GM10248 (cell line): ENCODE measurements at regions not wholly inside any gene's neighbourhood (a gene's known extent, or its start where the extent isn't known, plus 50 kb on each side); places are given as distances from the start of the nearest gene placed in this dataset.
"Not testable (repeated sequence)": the region's sequence is repeated elsewhere in the genome, so short reads cannot be mapped to it uniquely, and the experiment has no call there.

Experiments
- CTCF ChIA-PET: fragments of 300-600 bp; sonication (Branson Sonifier 250); formaldehyde crosslinking; extraction: SDS; loops from one replicate; lab custom pipeline; 2021; ENCODE audit warnings: antibody characterized with exemption; lab: Yijun Ruan, JAX
- POLR2A ChIA-PET: fragments of 350-650 bp; sonication (Branson Sonifier 250); formaldehyde crosslinking; extraction: SDS; loops from one replicate; lab custom pipeline; 2020; ENCODE audit warnings: antibody characterized with exemption; lab: Yijun Ruan, JAX
- DNase-seq: peaks from one replicate; pipeline ENCODE4 v3.0.0; 2012; ENCODE audit errors: extremely low spot score
- CTCF ChIP-seq: IDR thresholded peaks from 2 replicates; pipeline ENCODE4 v1.5.1; 2012; ENCODE audit warnings: mild to moderate bottlenecking, low read depth; ENCODE audit errors: extremely low read depth, missing control alignments, control extremely low read depth

GRCh38 chr18:30432349-30432748, 610.2 kb downstream of the DSC3 start:
- no peak for DNase-seq
- TF ChIP-seq CTCF, result no peak
- CTCF ChIA-PET, result no interaction called here
- POLR2A ChIA-PET, result no interaction called here

- CTCF ChIA-PET, POLR2A ChIA-PET, DNase-seq: not testable (repeated sequence)
Observed at GRCh38 chr18:30419399-30419798, 623.1 kb downstream of the DSC3 start.

GRCh38 chr18:30415903-30416302, 626.6 kb downstream of the DSC3 start:
- no peak for DNase-seq
- POLR2A ChIA-PET, result no interaction called here
- TF ChIP-seq CTCF, result no peak
- CTCF ChIA-PET, result no interaction called here

- no peak for DNase-seq
- ChIA-PET CTCF (no interaction called here), POLR2A (no interaction called here)
- TF ChIP-seq CTCF, result no peak
Observed at GRCh38 chr18:30409120-30409519, 633.4 kb downstream of the DSC3 start.

GRCh38 chr18:30406728-30407127, 635.8 kb downstream of the DSC3 start:
- ChIA-PET POLR2A (no interaction called here), CTCF (interaction anchor here (0.7 kb wide), 1 partner anchor 15 kb away, joined by 3 read pairs; no protein-coding TSS in a partner anchor)
- no peak for TF ChIP-seq CTCF
- no peak for DNase-seq

- TF ChIP-seq CTCF, result no peak
- POLR2A ChIA-PET, result no interaction called here
- DNase-seq, result no peak
- CTCF ChIA-PET, result interaction anchor here (1.0 to 1.2 kb wide), 3 partner anchors 9 to 51 kb away, joined by 3 to 4 read pairs (median 4); no protein-coding TSS in a partner anchor
Observed at GRCh38 chr18:30405038-30405437, 637.5 kb downstream of the DSC3 start.

GRCh38 chr18:30404422-30404821, 638.1 kb downstream of the DSC3 start:
- POLR2A ChIA-PET, result no interaction called here
- CTCF ChIA-PET, result interaction anchor here (1.0 to 1.2 kb wide), 3 partner anchors 8 to 51 kb away, joined by 3 to 4 read pairs (median 4); no protein-coding TSS in a partner anchor
- no peak for TF ChIP-seq CTCF
- no peak for DNase-seq
